Hematopoietic multipotent progenitor cell treated with erythropoietin and hydrocortisone succinate and interleukin-3 and kit ligand, for 15 days (in vitro differentiated cells): ENCODE measurements at regions not wholly inside any gene's neighbourhood (a gene's known extent, or its start where the extent isn't known, plus 50 kb on each side); places are given as distances from the start of the nearest gene placed in this dataset.

Source experiments
- DNase-seq: peaks from one replicate; pipeline ENCODE4 v3.0.0-alpha.2; 2015; ENCODE audit warnings: low spot score

GRCh38 chr5:124232515-124232914 lies 513.9 kb downstream of the ZNF608 start:
- DNase-seq, result no peak

- no peak for DNase-seq
Measured at GRCh38 chr5:124231802-124232201, 514.6 kb downstream of the ZNF608 start.

GRCh38 chr5:124231230-124231629 lies 515.2 kb downstream of the ZNF608 start:
- no peak for DNase-seq

GRCh38 chr5:124230456-124230855 lies 516.0 kb downstream of the ZNF608 start:
- DNase-seq, result no peak

GRCh38 chr5:124229352-124229751 lies 517.1 kb downstream of the ZNF608 start:
- DNase-seq, result no peak

GRCh38 chr5:124227914-124228313 lies 518.5 kb downstream of the ZNF608 start:
- no peak for DNase-seq

- no peak for DNase-seq
Measured at GRCh38 chr5:124220418-124220817, 526.0 kb downstream of the ZNF608 start.

- DNase-seq, result no peak
Measured at GRCh38 chr5:124212934-124213333, 533.5 kb downstream of the ZNF608 start.

- DNase-seq, result no peak
Measured at GRCh38 chr5:124210111-124210910, 536.1 kb downstream of the ZNF608 start.

- DNase-seq, result no peak
Measured at GRCh38 chr5:124207118-124207517, 539.3 kb downstream of the ZNF608 start.

- no peak for DNase-seq
Measured at GRCh38 chr5:124206540-124206939, 539.9 kb downstream of the ZNF608 start.

GRCh38 chr5:124203303-124203702 lies 543.1 kb downstream of the ZNF608 start:
- no peak for DNase-seq

- DNase-seq, result no peak
Measured at GRCh38 chr5:124200381-124200780, 546.1 kb downstream of the ZNF608 start.

- DNase-seq, result no peak
Measured at GRCh38 chr5:124199893-124200292, 546.5 kb downstream of the ZNF608 start.

GRCh38 chr5:124195411-124195810 lies 551.0 kb downstream of the ZNF608 start:
- DNase-seq, result no peak

- no peak for DNase-seq
Measured at GRCh38 chr5:124194282-124194681, 552.2 kb downstream of the ZNF608 start.

- no peak for DNase-seq
Measured at GRCh38 chr5:124193371-124193789, 553.1 kb downstream of the ZNF608 start.

GRCh38 chr5:124192716-124193115 lies 553.7 kb downstream of the ZNF608 start:
- no peak for DNase-seq

GRCh38 chr5:124185716-124186115 lies 560.7 kb downstream of the ZNF608 start:
- no peak for DNase-seq

GRCh38 chr5:124182133-124182532 lies 564.3 kb downstream of the ZNF608 start:
- DNase-seq, result no peak

- no peak for DNase-seq
Measured at GRCh38 chr5:124180875-124181461, 565.5 kb downstream of the ZNF608 start.

- no peak for DNase-seq
Measured at GRCh38 chr5:124180299-124180874, 566.1 kb downstream of the ZNF608 start.

- no peak for DNase-seq
Measured at GRCh38 chr5:124179819-124180218, 566.6 kb downstream of the ZNF608 start.
